ENCODE measurements at regions not wholly inside any gene's neighbourhood (a gene's known extent, or its start where the extent isn't known, plus 50 kb on each side); places are given as distances from the start of the nearest gene placed in this dataset.

GRCh38 chr7:155401884-155402283 is 56.0 kb upstream of the EN2 start:
- no peak for TF ChIP-seq CTCF (conservative IDR thresholded peaks at IDR 0.05 in 1 of 2, IDR thresholded peaks at IDR 0.05 in 1 of 2; ENCODE audit: low read depth in 1 of 2, low read length in 2 of 2)
- no peak for TF ChIP-seq EZH2 (IDR thresholded peaks at IDR 0.05; ENCODE audit: low read length, missing control alignments)

Measured in fibroblast of lung (primary cell).